Myocyte (in vitro differentiated cells): ENCODE measurements at regions not wholly inside any gene's neighbourhood (a gene's known extent, or its start where the extent isn't known, plus 50 kb on each side); places are given as distances from the start of the nearest gene placed in this dataset.
"Not testable (repeated sequence)": the region's sequence is repeated elsewhere in the genome, so short reads cannot be mapped to it uniquely, and the experiment has no call there.

Experiments used
- DNase-seq: peaks from one replicate; pipeline ENCODE4 v3.0.0-alpha.2; 2012; ENCODE audit warnings: low read depth

DNA sequence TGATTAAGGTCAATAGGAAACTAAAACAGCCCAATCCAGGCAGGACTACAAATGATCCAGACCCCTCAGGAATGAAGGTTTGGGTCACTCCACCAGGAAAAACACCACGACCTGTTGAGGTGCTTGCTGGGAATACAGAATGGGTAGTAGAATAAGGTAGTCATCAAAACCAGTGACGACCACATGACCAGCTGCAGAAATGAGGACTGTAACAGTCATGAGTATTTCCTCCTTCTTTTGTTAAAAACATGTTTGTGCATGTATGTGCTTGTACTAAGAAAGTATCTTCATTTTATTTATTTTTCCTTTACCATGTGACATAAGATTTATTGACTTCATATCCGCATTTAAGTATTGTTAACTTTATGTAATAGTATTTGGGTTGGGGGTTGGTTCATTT lies 603.5 kb upstream of the NR3C2 start:
- no peak for DNase-seq

DNA sequence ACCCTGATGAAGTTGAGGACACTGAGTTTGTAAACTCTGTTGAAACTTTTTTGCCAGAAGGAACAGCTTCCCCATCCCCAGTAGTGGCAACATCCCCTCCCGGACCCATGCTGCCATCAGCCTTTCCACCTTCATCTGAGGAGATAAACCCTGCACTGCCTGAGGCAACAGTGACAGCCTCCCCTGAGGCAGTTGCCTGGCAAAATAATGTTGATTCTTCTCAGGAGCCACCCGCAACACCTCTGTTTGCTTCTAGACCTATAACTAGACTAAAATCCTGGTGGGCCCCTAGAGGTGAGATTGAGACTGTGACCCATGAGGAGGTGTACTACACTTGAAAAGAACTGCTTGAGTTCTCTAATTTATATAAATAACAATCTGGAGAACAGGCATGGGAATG lies 597.6 kb upstream of the NR3C2 start:
- DNase-seq = not testable (repeated sequence)

DNA sequence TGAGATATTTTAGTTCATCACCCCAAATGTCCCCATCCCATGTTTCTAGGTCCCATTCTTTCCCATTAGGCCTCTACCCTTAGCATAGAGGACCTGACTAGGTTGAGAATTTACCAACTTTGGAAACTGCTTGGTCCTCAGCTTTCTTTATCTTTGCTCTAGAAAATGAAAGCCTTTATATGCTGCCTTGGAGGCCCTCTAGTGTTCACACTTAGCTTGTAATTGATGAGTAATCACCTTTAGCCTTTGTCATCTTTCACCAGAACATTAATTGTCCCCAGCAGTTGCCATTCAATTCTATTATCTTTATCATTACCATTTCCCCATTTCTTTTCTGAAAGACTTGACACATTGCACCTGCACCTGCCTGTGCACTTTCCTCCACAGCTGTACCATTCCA lies 589.2 kb upstream of the NR3C2 start:
- peak; percentile 53 for DNase-seq

DNA sequence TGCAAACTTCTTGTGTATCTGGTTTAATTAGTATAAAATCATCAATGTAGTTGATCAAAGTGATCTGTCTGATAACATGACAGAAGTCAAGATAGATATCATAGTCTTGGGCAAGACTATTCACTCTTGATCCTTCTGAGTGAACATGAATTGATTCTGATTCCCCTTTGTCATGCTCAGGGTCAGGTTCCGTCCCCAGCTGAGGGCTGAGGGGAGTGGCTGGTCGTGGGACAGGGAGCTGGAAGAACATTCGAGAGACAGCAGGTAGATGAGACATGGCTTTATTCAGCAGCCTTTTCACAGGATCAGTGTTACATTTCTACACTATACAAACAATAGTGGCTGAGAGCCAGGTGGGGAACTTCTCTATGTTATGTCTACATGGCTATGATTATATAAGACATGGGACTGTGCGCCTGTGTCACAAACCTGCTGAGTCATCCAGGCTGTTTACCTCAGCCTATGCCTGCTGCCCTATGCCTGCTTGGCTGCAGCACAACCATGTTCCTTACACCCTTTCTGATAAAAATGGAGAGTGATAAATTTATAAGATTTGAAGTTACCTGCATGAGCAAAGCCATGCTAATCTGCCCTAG lies 586.9 kb upstream of the NR3C2 start:
- DNase-seq = no peak

DNA sequence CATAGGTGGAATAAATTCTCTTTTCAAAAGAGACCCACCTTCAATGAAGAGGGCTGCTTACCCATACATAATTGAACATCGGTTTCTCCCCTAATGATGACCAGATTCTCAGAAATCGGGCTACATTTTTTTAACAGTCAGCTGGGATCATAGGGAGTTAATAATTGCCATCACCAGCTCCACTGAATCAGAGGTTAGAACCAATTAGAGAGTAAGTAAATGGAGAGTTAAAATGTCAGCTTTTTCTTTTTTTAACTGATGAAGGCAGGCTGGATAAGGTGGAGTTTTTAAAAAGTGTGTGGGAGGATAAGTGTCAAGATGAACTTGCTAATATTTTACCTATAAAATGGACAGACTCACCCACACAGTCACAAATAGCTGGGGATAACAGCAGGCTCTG lies 584.5 kb upstream of the NR3C2 start:
- no peak for DNase-seq

DNA sequence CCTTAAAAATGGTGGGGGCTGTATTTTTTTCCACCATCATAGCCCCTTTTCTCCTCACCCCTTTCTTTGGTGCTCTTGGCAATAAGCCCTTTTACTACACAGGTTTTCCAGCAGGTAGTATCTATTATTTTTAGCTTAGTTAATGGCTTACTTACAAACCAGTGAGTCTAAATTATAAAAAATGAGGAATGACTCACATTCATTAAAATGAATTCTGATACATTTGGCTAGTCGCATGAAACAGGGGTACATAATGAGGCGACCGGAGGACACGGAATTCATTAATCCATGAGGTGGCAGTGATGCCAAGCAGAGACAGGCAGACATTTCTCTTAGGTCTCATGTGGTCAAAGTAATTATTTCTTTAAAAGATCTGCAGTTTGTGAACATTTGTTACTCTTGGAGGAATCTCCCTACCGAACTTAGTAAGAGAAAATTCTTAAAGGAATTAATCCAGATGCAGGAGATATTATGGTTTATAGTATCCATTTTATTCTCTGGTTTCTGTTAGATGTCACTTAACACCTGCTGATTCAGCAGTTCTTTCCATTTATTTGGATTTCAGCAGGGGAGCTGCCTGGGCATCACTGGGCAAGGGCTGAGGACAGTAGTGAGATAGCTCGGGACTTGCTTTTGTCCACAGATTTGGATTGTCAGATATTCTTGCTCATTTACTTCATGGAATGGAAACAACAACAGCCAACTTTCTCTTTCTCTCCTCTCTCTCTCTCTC lies 575.0 kb upstream of the NR3C2 start:
- DNase-seq = no peak

DNA sequence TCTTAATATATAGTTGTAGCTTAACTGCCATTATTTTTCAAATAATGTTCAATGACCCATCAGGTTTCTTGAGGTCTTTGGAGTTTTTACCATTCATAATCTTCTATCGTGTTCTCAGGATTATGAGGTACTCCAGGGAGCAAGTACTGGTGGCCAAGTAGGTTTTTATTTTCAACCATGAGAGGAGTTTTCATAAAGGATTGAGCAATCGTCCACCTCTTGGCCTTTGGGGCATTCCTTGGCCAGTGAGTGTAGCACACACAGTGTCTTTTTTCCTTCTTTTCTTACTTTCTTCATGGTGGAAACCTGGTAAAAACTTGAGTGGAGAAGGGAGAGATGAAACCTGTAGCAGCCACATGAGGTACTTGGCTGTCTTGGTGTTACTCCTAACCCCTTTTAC lies 567.0 kb upstream of the NR3C2 start:
- DNase-seq = no peak

DNA sequence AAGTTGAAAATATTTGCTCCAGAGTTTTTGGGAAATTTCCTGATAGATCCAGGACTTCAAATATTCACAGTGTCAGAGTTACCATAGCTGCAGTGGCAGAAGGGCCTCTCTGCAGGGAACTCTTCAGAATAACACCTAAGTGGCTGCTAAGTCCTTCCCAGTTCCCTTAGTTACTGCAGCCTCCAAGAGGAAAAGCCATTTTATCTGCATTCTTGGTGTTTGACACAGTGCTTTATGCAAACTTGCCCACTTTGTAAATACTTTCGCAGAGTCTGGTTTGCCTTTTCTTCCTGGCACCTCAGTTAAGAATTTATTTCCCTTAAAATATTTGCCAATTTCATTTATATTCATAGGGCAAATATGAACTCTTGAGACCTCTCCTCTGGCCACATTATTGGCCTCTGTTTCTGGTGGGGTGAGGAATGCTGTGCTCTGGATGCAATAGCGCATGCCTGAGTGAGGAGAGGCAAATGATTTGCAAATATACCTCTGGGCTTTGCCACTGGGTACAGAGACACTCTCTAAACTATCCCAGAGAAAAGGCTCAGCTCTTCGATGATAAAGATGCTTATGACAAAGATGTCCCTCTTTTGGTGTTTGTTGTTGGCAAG lies 566.3 kb upstream of the NR3C2 start:
- no peak for DNase-seq

DNA sequence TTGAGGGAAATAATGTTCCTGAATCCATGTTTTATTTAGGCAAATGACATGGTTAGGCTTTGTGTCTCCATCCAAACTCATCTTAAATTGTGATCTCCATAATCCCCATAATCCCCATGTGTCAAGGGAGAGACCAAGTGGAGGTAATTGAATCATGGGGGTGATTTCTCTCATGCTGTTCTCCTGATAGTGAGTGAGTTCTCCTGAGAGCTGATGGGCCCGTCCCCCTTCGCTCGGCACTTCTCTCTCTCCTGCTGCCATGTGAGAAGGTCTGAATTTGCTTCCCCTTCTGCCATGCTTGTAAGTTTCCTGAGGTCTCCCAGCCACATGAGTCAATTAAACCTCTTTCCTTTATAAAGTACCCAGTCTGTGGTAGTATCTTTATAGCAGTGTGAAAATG lies 563.0 kb upstream of the NR3C2 start:
- DNase-seq = no peak

DNA sequence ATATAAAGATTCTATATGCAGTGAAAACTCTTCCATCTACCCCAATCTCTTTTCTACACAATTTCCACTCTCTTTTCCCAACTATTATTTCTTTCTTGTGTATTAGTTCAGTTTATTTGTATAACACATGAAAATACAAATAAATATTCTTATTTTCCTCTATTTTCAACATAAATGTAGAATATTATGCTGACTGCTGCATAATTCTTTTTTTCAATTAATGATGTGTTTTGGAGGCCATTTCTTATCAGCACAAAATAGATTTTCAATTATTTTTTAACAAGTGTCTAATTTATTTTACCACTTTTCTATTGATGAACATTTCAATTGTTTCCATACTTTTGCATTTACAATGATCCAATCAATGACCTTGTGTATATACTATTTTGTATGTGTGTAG lies 557.7 kb upstream of the NR3C2 start:
- no peak for DNase-seq

DNA sequence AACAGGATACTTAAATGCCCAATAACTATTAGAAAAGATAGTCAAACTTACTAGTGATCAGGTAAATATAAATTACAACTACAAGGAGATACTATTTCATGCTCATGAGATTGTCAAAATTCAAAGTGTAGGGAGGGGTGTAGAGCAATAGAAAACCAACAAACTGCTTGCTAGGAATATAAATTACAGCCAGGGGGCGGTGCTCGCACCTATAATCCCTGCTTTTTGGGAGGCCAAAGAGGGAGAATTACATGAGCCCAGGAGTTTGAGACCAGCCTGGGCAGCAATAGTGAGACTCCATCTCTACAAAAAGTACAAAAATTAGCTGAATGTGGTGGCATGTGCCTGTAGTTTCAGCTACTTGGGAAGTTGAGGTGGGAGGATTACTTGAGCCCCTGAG lies 556.5 kb upstream of the NR3C2 start:
- no peak for DNase-seq

DNA sequence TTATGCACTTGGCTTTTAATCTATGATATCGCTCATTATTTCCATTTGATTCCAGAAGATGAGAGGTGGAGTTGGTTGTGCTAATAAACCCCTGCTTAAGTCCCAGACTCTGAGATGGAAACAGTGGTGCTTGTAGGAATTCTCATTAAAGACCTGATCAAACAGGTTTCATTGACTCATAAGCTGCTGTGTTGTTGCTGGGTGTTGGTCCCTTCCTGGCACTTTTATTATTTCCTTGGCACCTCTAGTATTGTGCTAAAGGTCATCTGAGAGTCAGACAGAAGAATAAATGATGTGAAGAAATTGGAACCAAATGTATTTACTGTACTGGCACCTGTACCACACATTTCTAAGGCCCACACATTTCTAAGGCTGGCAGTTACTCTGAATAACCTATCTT lies 544.7 kb upstream of the NR3C2 start:
- no peak for DNase-seq

DNA sequence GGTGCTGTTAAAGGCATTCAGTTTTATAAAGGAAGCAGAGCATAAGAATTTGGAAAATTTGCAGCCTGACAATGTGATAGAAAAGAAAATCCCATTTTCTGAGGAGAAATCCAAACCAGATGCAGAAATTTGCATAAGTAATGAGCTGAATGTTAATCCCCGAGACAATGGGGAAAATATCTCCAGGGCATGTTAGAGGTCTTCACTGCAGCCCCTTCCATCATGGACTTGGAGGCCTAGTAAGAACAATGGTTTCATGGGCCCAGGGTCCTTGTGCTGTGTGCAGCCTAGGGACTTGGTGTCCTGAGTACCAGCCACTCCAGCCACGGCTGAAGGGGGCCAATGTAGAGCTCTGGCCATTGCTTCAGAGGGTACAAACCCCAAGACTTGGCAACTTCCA lies 542.7 kb upstream of the NR3C2 start:
- no peak for DNase-seq

DNA sequence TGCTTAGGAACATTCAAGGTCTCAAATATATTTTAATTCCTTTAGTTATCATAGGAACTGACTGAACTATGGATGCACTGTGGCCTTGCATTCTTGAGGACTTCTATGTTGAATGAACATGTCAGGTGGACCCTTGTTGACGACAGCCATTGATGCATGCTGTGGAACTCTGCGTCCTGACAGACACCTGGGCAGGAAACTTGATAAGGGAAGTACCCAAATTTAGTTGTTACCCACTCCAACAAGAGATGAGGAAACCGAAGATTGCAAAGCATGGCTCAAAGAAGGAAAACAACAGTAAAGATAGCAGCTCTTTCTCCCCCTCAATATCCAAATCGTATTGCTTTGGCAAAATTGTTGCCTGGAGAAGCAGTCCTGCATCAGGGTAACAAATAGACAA lies 540.0 kb upstream of the NR3C2 start:
- DNase-seq = no peak

DNA sequence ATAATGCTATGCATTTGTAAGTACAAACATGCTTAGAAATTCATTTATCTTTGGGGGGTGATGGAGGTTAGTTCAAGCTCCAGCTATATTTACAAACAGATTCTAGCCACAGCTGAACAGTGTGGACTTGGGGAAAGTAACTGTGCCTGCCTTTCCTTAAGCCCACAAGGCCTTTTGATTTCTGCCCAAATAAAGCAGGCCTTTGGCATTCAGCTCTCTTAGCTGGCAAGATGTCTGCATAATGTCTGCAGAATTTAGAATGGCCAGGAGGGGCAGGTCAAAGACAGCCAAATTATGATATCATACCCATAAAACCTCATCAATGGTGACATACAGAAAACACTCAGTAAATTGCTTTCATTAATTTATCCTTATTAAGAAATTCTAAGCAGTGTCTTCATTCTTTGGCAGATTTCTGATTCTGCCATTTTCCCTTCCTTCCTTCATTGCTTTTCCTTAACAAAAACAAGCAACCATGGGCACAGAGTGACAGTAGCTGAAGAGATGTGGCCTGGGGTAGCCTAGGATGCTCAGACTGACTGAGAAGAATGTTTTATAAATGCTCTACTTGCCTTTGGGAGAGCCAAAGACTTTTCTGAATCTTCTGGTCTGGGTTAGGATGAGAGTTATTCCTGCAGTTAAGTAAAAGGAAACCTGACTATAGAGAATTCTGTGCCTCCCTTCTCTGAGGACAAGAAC lies 538.7 kb upstream of the NR3C2 start:
- DNase-seq = peak; percentile 30

DNA sequence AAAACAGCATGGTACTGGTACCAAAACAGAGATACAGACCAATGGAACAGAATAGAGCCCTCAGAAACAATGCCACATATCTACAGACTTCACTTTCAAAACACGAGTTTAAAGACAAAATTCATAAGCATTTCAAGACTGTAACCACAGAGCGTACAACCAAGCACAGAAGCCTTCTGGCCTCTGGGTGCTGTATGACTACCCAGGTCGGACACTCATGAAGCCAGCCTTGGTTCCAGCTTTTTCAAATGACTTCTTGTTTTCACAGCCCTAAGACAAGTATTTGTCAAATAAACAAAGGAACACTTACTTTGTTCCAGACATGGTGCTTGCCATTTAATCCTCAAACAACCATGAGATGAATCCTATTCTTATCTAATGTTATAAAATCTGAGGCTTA lies 536.1 kb upstream of the NR3C2 start:
- DNase-seq = no peak

DNA sequence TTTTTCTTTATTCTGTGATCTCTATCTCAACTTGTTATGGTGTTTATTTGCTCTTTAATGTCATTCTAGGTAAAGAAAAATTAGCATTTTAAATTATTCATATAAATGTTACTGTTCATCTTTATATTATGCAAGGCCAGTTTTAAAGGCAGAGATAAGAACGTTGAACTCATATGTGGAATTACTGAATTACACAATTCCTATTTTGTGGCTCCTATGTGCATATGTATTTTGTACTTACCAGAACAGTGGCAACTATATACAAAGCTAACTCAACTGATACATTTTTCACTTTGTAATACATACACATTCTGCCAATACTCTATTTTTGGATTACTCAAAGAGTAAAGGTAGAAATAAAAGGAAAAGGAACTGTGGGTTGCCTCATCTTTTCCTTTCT lies 533.2 kb upstream of the NR3C2 start:
- no peak for DNase-seq

DNA sequence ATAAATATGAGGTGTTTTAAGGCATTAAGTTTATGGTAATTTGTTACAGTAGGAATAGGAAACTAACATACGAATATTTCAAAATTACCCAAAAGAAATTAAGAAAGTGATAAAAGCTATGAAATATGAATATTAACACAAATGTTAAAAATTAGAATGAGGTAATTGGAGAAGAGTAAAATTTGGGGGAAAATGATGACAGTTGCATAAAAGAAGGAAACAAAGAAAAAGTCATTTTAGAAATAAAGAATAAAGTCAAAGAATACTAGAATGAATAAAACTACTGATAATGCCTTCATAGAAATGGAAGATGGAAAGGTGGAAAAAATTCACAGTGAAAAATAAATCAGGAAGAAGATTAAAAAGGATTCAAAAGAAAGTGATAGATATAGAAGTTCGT lies 522.9 kb upstream of the NR3C2 start:
- DNase-seq = no peak

DNA sequence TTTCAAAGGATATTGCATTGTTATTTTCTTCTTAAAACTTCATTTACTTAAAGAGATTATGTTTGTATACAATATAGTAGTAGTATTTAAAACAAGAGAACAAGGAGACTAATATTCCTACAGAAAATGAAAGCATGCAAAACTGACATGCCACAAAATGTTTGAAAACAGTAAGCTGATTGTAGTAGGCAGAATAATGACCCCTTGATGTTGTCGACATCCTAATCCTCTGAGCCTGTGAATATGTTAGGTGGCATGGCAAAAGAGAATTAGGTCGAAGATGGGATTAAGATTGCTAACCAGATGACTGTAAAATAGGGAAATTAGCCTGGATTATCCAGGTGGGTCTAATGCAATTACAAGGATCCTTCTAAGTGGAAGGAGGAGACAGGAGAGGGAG lies 522.2 kb upstream of the NR3C2 start:
- DNase-seq = no peak

DNA sequence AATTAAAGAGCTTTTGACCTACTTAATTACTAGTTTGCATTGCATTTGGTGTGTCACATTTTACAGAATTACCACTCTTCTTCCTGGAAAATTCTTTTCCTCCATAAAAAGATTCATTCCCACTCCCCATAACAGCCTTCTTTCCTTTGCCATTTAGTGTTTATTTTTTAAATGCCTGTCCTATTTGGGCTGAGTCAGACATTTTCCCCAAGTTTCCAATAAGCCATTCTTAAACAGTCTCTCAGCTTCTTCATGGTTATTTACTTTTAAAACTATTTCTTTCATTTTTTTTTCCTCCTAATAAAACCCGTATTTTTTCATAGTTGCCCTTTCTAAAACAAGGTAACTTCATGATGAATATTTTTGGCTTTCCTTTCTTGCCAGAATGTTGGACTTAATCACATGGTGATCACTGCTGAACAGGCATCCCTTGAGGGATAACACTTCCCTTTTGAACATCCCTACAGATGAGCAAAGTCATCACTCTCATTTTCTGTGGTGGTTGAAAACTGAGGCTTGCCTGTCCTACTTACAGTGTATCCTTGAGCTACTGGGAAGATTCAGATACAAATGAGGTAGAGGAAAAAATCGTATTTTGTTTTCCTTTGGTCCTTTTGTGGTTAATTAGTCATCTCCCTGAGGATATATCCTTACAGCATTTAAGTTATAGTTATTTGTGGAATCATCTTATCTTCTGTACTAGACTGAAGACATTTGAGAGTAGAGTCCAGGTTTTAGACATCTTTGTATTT lies 520.5 kb upstream of the NR3C2 start:
- DNase-seq = peak; percentile 18

DNA sequence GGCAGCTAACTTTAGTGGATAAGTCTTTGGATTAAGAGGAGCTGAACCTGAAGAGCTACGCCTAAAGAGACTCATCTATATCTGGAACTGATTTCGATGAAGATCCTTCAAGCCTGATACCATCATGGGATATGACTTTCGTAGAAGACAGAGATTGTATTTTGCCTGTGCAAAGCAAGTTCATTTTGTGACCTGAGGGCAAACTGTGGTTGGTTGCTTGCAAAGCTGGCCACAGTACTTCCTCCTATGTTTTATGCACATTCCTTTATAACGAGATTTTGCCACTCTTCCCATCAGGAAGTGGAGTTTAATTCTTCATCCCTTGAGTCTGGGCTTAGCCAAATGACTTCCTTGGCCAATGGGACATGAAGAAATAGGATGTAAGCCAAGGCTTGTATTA lies 519.3 kb upstream of the NR3C2 start:
- no peak for DNase-seq

DNA sequence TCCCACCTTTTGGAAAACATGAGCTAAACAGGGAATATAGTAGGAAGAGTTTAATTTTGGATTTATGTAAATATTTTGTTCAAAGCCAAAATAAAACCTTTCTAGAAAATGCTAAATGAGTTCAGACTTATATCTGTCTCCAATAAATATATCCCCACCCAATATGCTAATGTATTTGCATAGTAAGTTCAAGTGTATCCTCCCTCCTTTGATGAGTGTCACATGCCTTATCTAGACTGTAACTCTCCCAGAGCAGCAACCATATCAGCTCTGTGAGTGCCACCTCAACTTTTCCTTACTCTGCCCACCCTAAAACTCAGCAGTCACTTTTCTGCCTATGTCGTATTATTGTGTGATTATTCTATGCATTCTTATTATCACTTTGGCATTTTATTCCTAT lies 516.1 kb upstream of the NR3C2 start:
- no peak for DNase-seq
